OCI-LY3 (cell line): ENCODE measurements at regions not wholly inside any gene's neighbourhood (a gene's known extent, or its start where the extent isn't known, plus 50 kb on each side); places are given as distances from the start of the nearest gene placed in this dataset.

Experiments
- EZH2phosphoT487 ChIP-seq: fragments of 200-600 bp; shearing (Covaris generic); IDR thresholded peaks from 2 replicates; pipeline ENCODE4 v1.6.1; 2018; ENCODE audit warnings: antibody characterized with exemption, mixed run types, low read depth
- TF ChIP-seq, protein P1 (sequence below): fragments of 200-600, 300-600 bp; sonication (generic); IDR thresholded peaks from 2 replicates; pipeline ENCODE4 v1.5.1; 2014; ENCODE audit warnings: antibody characterized with exemption, low read length, low read depth

DNA sequence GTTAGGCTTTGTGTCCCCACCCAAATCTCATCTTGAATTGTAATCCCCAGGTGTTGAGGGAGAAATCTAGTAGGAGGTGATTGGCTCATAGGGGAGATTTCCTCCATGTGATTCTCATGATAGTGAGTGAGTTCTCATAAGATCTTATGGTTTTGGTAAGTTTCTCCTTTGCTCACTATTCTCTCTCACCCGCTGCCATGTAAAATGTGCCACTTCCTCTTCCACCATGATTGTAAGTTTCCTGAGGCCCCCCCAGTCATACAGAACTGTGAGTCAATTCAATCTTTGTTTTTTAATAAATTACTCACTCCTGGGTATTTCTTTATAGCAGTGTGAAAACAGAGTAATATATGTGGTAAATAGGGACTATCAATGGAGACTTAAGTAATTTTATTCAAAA lies 434.5 kb upstream of the OLFM3 start:
- TF ChIP-seq, protein P1, sequence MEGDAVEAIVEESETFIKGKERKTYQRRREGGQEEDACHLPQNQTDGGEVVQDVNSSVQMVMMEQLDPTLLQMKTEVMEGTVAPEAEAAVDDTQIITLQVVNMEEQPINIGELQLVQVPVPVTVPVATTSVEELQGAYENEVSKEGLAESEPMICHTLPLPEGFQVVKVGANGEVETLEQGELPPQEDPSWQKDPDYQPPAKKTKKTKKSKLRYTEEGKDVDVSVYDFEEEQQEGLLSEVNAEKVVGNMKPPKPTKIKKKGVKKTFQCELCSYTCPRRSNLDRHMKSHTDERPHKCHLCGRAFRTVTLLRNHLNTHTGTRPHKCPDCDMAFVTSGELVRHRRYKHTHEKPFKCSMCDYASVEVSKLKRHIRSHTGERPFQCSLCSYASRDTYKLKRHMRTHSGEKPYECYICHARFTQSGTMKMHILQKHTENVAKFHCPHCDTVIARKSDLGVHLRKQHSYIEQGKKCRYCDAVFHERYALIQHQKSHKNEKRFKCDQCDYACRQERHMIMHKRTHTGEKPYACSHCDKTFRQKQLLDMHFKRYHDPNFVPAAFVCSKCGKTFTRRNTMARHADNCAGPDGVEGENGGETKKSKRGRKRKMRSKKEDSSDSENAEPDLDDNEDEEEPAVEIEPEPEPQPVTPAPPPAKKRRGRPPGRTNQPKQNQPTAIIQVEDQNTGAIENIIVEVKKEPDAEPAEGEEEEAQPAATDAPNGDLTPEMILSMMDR = no peak
- TF ChIP-seq EZH2phosphoT487 = no peak
